Lower lobe of right lung (tissue), 2 donors: ENCODE measurements at regions not wholly inside any gene's neighbourhood (a gene's known extent, or its start where the extent isn't known, plus 50 kb on each side); places are given as distances from the start of the nearest gene placed in this dataset.
"Not testable (repeated sequence)": the region's sequence is repeated elsewhere in the genome, so short reads cannot be mapped to it uniquely, and the experiment has no call there.

Experiments
- ATAC-seq, 2 donors: fragments of 200-7000 bp; cut with Tn5 transposase; one replicate each; pipeline ENCODE4 v1.9.1; 2020 to 2022; ENCODE audit warnings: mild to moderate bottlenecking in 2 of 2, moderate library complexity in 2 of 2
- DNase-seq: peaks from one replicate; pipeline ENCODE4 v3.0.0-alpha.2; 2020
- H3K27ac ChIP-seq: fragments of 200-600 bp; one replicate; pipeline ENCODE4 v1.8.0; 2022
- H3K27me3 ChIP-seq: fragments of 200-600 bp; one replicate; pipeline ENCODE4 v1.8.0; 2022; ENCODE audit warnings: low read depth
- H3K36me3 ChIP-seq: fragments of 200-600 bp; one replicate; pipeline ENCODE4 v1.8.0; 2022; ENCODE audit warnings: mild to moderate bottlenecking
- H3K4me1 ChIP-seq: fragments of 200-600 bp; one replicate; pipeline ENCODE4 v1.8.0; 2022
- H3K4me3 ChIP-seq: fragments of 200-600 bp; one replicate; pipeline ENCODE4 v1.8.0; 2022; ENCODE audit warnings: mild to moderate bottlenecking
- H3K9me3 ChIP-seq: fragments of 200-600 bp; one replicate; pipeline ENCODE4 v1.8.0; 2022
- intact Hi-C: fragments of 100-400 bp; cut with DNase I; formaldehyde crosslinking; loops from one replicate; pipeline ENCODE4 v1.11.0; 2022
- TF ChIP-seq, protein P1 (sequence below): fragments of 200-600 bp; IDR thresholded peaks from one replicate; pipeline ENCODE4 v1.8.0; 2022; ENCODE audit warnings: antibody characterized with exemption, mild to moderate bottlenecking
- donor health status: DM: no; HTN: yes; CAD: no; lungs with severe emphysema.

GRCh38 chr1:30000266-30000665 lies 723.1 kb downstream of the MATN1 start:
- H3K36me3 ChIP-seq = no peaks in the 10 kb centered on the region
- TF ChIP-seq, protein P1, sequence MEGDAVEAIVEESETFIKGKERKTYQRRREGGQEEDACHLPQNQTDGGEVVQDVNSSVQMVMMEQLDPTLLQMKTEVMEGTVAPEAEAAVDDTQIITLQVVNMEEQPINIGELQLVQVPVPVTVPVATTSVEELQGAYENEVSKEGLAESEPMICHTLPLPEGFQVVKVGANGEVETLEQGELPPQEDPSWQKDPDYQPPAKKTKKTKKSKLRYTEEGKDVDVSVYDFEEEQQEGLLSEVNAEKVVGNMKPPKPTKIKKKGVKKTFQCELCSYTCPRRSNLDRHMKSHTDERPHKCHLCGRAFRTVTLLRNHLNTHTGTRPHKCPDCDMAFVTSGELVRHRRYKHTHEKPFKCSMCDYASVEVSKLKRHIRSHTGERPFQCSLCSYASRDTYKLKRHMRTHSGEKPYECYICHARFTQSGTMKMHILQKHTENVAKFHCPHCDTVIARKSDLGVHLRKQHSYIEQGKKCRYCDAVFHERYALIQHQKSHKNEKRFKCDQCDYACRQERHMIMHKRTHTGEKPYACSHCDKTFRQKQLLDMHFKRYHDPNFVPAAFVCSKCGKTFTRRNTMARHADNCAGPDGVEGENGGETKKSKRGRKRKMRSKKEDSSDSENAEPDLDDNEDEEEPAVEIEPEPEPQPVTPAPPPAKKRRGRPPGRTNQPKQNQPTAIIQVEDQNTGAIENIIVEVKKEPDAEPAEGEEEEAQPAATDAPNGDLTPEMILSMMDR = no peak
- no peak overlapping the region for H3K27ac ChIP-seq
- no peak for DNase-seq
- intact Hi-C loops = no loop called here
- no peaks in the 10 kb centered on the region for H3K9me3 ChIP-seq
- ATAC-seq = no peak
- H3K27me3 ChIP-seq = no peaks in the 10 kb centered on the region
- no peak overlapping the region for H3K4me3 ChIP-seq
- no peaks in the 10 kb centered on the region for H3K4me1 ChIP-seq

DNA sequence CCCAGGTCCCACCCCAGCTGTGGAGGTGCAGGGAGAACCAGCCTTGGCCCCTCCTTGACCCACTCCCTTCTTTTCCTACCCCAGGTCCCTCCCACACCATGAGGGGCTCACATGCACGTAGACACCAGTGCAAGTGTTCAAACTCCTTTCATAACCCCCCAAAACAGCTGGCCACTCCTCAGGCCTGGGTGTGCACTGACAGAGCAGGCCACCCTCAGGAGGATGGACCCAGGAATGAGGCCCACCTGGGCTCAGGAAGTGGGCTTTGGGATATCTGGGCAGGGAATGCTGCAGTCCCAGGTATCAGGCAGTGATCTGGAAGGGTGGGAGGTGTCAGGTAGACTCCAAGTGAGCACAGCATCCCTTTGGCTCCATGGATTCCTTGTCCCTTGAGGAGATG lies 723.8 kb downstream of the MATN1 start:
- Histone ChIP-seq H3K4me3 (no peak overlapping the region), H3K27ac (no peak overlapping the region), H3K9me3 (peaks cover 3% of the 10 kb centered on the region), H3K4me1 (no peaks in the 10 kb centered on the region), H3K36me3 (no peaks in the 10 kb centered on the region), H3K27me3 (no peaks in the 10 kb centered on the region)
- intact Hi-C loops = no loop called here
- DNase-seq = no peak
- TF ChIP-seq, protein P1 = no peak
- no peak for ATAC-seq

GRCh38 chr1:29998686-29999085 lies 724.7 kb downstream of the MATN1 start:
- TF ChIP-seq, protein P1 = no peak
- Histone ChIP-seq H3K36me3 (no peaks in the 10 kb centered on the region), H3K9me3 (peaks cover 13% of the 10 kb centered on the region), H3K27me3 (no peaks in the 10 kb centered on the region), H3K4me3 (no peak overlapping the region), H3K4me1 (no peaks in the 10 kb centered on the region), H3K27ac (no peak overlapping the region)
- DNase-seq (no peak), ATAC-seq (no peak)
- intact Hi-C loops = no loop called here

GRCh38 chr1:29997818-29998217 lies 725.6 kb downstream of the MATN1 start:
- intact Hi-C loops, H3K4me1 ChIP-seq, H3K27me3 ChIP-seq, H3K4me3 ChIP-seq, ATAC-seq, DNase-seq, H3K36me3 ChIP-seq, H3K27ac ChIP-seq: not testable (repeated sequence)
- H3K9me3 ChIP-seq = peaks cover 15% of the 10 kb centered on the region

GRCh38 chr1:29993950-29994349 lies 729.4 kb downstream of the MATN1 start:
- peaks cover 15% of the 10 kb centered on the region for H3K9me3 ChIP-seq
- TF ChIP-seq, protein P1 = no peak
- H3K4me1 ChIP-seq = no peaks in the 10 kb centered on the region
- no peak for DNase-seq
- peaks cover 9% of the 10 kb centered on the region for H3K27me3 ChIP-seq
- no peak for ATAC-seq
- no peaks in the 10 kb centered on the region for H3K36me3 ChIP-seq
- no peak overlapping the region for H3K27ac ChIP-seq
- no peak overlapping the region for H3K4me3 ChIP-seq
- intact Hi-C loops = no loop called here

DNA sequence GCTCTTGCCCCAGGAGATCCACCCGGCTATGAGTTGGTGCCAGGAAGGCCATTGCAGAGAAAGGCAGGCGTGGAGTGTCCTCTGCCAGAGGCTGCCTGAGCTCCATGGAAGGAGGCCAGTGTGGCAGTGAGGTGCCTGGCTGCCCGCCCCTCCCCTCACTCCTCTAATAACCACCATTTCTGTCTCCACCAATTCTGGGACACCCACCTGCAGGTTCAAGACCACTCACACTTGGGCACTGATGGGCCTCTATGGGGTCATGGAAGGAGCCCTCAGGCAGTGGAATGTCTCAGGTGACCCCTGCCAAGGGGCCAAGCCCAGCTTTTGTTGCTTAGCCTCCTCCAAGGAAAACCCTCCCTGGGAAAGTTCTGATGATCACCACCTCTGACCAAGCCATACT lies 731.6 kb downstream of the MATN1 start:
- TF ChIP-seq, protein P1 = no peak
- DNase-seq (no peak), ATAC-seq (no peak)
- Histone ChIP-seq H3K27me3 (peaks cover 9% of the 10 kb centered on the region), H3K9me3 (peaks cover 15% of the 10 kb centered on the region), H3K27ac (no peak overlapping the region), H3K4me3 (no peak overlapping the region), H3K4me1 (no peaks in the 10 kb centered on the region), H3K36me3 (no peaks in the 10 kb centered on the region)
- intact Hi-C loops = no loop called here
